Neuronal stem cell (in vitro differentiated cells): ENCODE measurements at regions not wholly inside any gene's neighbourhood (a gene's known extent, or its start where the extent isn't known, plus 50 kb on each side); places are given as distances from the start of the nearest gene placed in this dataset.

Experiments used
- DNase-seq: peaks from one replicate; pipeline ENCODE4 v3.0.0-alpha.2; 2013; ENCODE audit warnings: low spot score
- H2AFZ ChIP-seq: one replicate; pipeline ENCODE4 v1.6.1; 2013; ENCODE audit warnings: mild to moderate bottlenecking, low read length, inconsistent platforms
- H2AK5ac ChIP-seq: 2 replicates; pipeline ENCODE4 v1.6.1; 2013; ENCODE audit warnings: low read depth, mild to moderate bottlenecking, inconsistent platforms, low read length, moderate library complexity, mixed read lengths
- H2BK120ac ChIP-seq: 2 replicates; pipeline ENCODE4 v1.6.1; 2013; ENCODE audit warnings: low read depth, mild to moderate bottlenecking, inconsistent platforms, low read length, moderate library complexity, mixed read lengths
- H2BK12ac ChIP-seq: one replicate; pipeline ENCODE4 v1.6.1; 2013; ENCODE audit warnings: low read length, inconsistent platforms
- H2BK15ac ChIP-seq: 2 replicates; pipeline ENCODE4 v1.6.1; 2013; ENCODE audit warnings: mild to moderate bottlenecking, low read length, inconsistent platforms, mixed read lengths
- H2BK5ac ChIP-seq: one replicate; pipeline ENCODE4 v1.6.1; 2013; ENCODE audit warnings: inconsistent platforms, mild to moderate bottlenecking, low read length, moderate library complexity
- H3K14ac ChIP-seq: one replicate; pipeline ENCODE4 v1.6.1; 2013; ENCODE audit warnings: low read length, inconsistent platforms
- H3K18ac ChIP-seq: 2 replicates; pipeline ENCODE4 v1.6.1; 2013; ENCODE audit warnings: low read length, inconsistent platforms
- H3K23ac ChIP-seq: 2 replicates; pipeline ENCODE4 v1.6.1; 2013; ENCODE audit warnings: low read depth, mild to moderate bottlenecking, mixed read lengths, low read length, inconsistent platforms; ENCODE audit not compliant: poor library complexity
- H3K27ac ChIP-seq: replicated peaks from 3 replicates; pipeline ENCODE4 v1.5.1; 2013; ENCODE audit warnings: low read length, inconsistent platforms
- H3K27me3 ChIP-seq, 3 experiments: 2 replicates each; pipeline ENCODE4 v1.6.1; 2013; ENCODE audit warnings: low read length in 3 of 3, mild to moderate bottlenecking in 2 of 3, inconsistent platforms in 1 of 3, low read depth in 1 of 3, mixed read lengths in 1 of 3, moderate library complexity in 1 of 3; ENCODE audit not compliant: control insufficient read depth in 3 of 3, insufficient read depth in 3 of 3
- H3K36me3 ChIP-seq, 2 donors: replicated peaks in 1 of 2; 2 replicates each; pipeline ENCODE4 v1.6.1; 2013; ENCODE audit warnings: low read length in 2 of 2; ENCODE audit not compliant: control insufficient read depth in 2 of 2, insufficient read depth in 2 of 2
- H3K4ac ChIP-seq: 2 replicates; pipeline ENCODE4 v1.6.1; 2013; ENCODE audit warnings: inconsistent platforms, mild to moderate bottlenecking, low read length, moderate library complexity
- H3K4me1 ChIP-seq, 2 donors: 1 replicate in 1 of 2; 2 replicates in 1 of 2; pipeline ENCODE4 v1.6.1; 2013; ENCODE audit warnings: low read length in 2 of 2, low read depth in 1 of 2; ENCODE audit not compliant: control insufficient read depth in 2 of 2, insufficient read depth in 1 of 2
- H3K4me2 ChIP-seq: one replicate; pipeline ENCODE4 v1.6.1; 2013; ENCODE audit warnings: mild to moderate bottlenecking, low read length, inconsistent platforms; ENCODE audit not compliant: insufficient read depth, poor library complexity, severe bottlenecking
- H3K4me3 ChIP-seq, 2 donors: 2 replicates each; pipeline ENCODE4 v1.5.1; 2013; ENCODE audit warnings: low read length in 2 of 2, mild to moderate bottlenecking in 2 of 2, inconsistent platforms in 1 of 2, moderate library complexity in 1 of 2
- H3K79me1 ChIP-seq: one replicate; pipeline ENCODE4 v1.6.1; 2013; ENCODE audit warnings: low read depth, mild to moderate bottlenecking, inconsistent platforms, low read length, moderate library complexity
- H3K9ac ChIP-seq: one replicate; pipeline ENCODE4 v1.6.1; 2013; ENCODE audit warnings: mild to moderate bottlenecking, low read depth, low read length, inconsistent platforms; ENCODE audit not compliant: poor library complexity
- H3K9me3 ChIP-seq, 2 donors: replicated peaks in 1 of 2; 2 replicates each; pipeline versions ENCODE3 to v1.6.1; 2013; ENCODE audit warnings: low read length in 2 of 2, mild to moderate bottlenecking in 2 of 2, inconsistent platforms in 1 of 2, low read depth in 1 of 2, mixed read lengths in 1 of 2, moderate library complexity in 1 of 2; ENCODE audit not compliant: control insufficient read depth in 2 of 2, insufficient read depth in 1 of 2
- H4K8ac ChIP-seq: one replicate; pipeline ENCODE4 v1.6.1; 2013; ENCODE audit warnings: low read depth, mild to moderate bottlenecking, inconsistent platforms, low read length, moderate library complexity
- H4K91ac ChIP-seq: one replicate; pipeline ENCODE4 v1.6.1; 2013; ENCODE audit warnings: low read length, low read depth, mild to moderate bottlenecking, inconsistent platforms; ENCODE audit not compliant: poor library complexity
- WGBS, 2 donors: extraction: QIAGEN DNeasy Blood & Tissue Kit; methylation state at CpG; one replicate each; pipeline ENCODE4 v1.1.7; 2013; ENCODE audit warnings: missing lambda C conversion rate in 2 of 2, mixed read lengths in 1 of 2; ENCODE audit not compliant: insufficient read length in 2 of 2, insufficient replicate concordance in 1 of 2; ENCODE audit errors: extremely low coverage in 2 of 2; 5-methylcytosine and 5-hydroxymethylcytosine counted together

- H2BK5ac ChIP-seq = no peak overlapping the region
- H3K9ac ChIP-seq = no peak overlapping the region
- no peak overlapping the region for H2BK12ac ChIP-seq
- H3K27me3 ChIP-seq = no peaks in the 10 kb centered on the region
- H2AFZ ChIP-seq = peak overlapping the region; percentile 41
- WGBS, 2 donors = no CpG with 5 or more reads among the region's 1 CpG
- peaks cover 0 to 6% of the 10 kb centered on the region in 2 donors for H3K4me1 ChIP-seq
- H3K4me3 ChIP-seq = no peak overlapping the region
- no peak overlapping the region for H3K18ac ChIP-seq
- no peak overlapping the region for H3K14ac ChIP-seq
- H3K23ac ChIP-seq = no peak overlapping the region
- no peak overlapping the region for H3K27ac ChIP-seq
- no peak overlapping the region for H4K8ac ChIP-seq
- no peak overlapping the region for H2BK120ac ChIP-seq
- H3K36me3 ChIP-seq = no peaks in the 10 kb centered on the region
- H2AK5ac ChIP-seq = no peak overlapping the region
- H3K4ac ChIP-seq = no peak overlapping the region
- H2BK15ac ChIP-seq = no peak overlapping the region
- H3K9me3 ChIP-seq = peaks cover 0 to 10% of the 10 kb centered on the region in 2 donors
- H3K4me2 ChIP-seq = no peak overlapping the region
- H3K79me1 ChIP-seq = no peaks in the 10 kb centered on the region
- DNase-seq = no peak
- no peak overlapping the region for H4K91ac ChIP-seq
These were observed 236.8 kb upstream of the VLDLR start for GRCh38 chr9:2384741-2385140.

GRCh38 chr9:2385746-2386145, 235.8 kb upstream of the VLDLR start:
- Histone ChIP-seq H3K36me3 (no peaks in the 10 kb centered on the region), H3K27ac (no peak overlapping the region), H3K9ac (no peak overlapping the region), H3K4me2 (no peak overlapping the region), H4K91ac (no peak overlapping the region), H2BK120ac (no peak overlapping the region), H3K4me3 (no peak overlapping the region), H2AK5ac (no peak overlapping the region), H2BK5ac (no peak overlapping the region), H4K8ac (no peak overlapping the region), H3K4ac (no peak overlapping the region), H3K9me3 (peaks cover 0 to 8% of the 10 kb centered on the region in 2 donors), H3K79me1 (no peaks in the 10 kb centered on the region), H2AFZ (no peak overlapping the region), H3K23ac (no peak overlapping the region), H3K27me3 (no peaks in the 10 kb centered on the region), H2BK15ac (no peak overlapping the region), H3K14ac (no peak overlapping the region), H2BK12ac (no peak overlapping the region), H3K4me1 (peaks cover 0 to 8% of the 10 kb centered on the region in 2 donors), H3K18ac (no peak overlapping the region)
- no peak for DNase-seq
- WGBS, 2 donors = no CpG with 5 or more reads among the region's 7 CpGs

- Histone ChIP-seq H4K91ac (no peak overlapping the region), H2BK120ac (no peak overlapping the region), H2BK5ac (no peak overlapping the region), H2BK15ac (no peak overlapping the region), H3K18ac (no peak overlapping the region), H3K4me2 (no peak overlapping the region), H3K9me3 (peaks cover 0 to 8% of the 10 kb centered on the region in 2 donors), H3K79me1 (no peaks in the 10 kb centered on the region), H3K23ac (no peak overlapping the region), H3K36me3 (no peaks in the 10 kb centered on the region), H3K4ac (no peak overlapping the region), H3K14ac (no peak overlapping the region), H4K8ac (no peak overlapping the region), H2BK12ac (no peak overlapping the region), H3K4me3 (no peak overlapping the region), H3K9ac (no peak overlapping the region), H3K27ac (no peak overlapping the region), H3K4me1 (peaks cover 0 to 8% of the 10 kb centered on the region in 2 donors), H3K27me3 (no peaks in the 10 kb centered on the region), H2AFZ (peak overlapping the region; percentile 34), H2AK5ac (no peak overlapping the region)
- DNase-seq = no peak
These were observed 235.0 kb upstream of the VLDLR start for GRCh38 chr9:2386566-2386965.

GRCh38 chr9:2387166-2387565, 234.4 kb upstream of the VLDLR start:
- Histone ChIP-seq H4K91ac (no peak overlapping the region), H3K18ac (no peak overlapping the region), H3K9me3 (peaks cover 0 to 8% of the 10 kb centered on the region in 2 donors), H3K79me1 (no peaks in the 10 kb centered on the region), H3K14ac (no peak overlapping the region), H4K8ac (no peak overlapping the region), H3K4me2 (no peak overlapping the region), H2AFZ (no peak overlapping the region), H2AK5ac (no peak overlapping the region), H2BK120ac (no peak overlapping the region), H3K27me3 (no peaks in the 10 kb centered on the region), H2BK12ac (no peak overlapping the region), H3K23ac (no peak overlapping the region), H3K4me3 (no peak overlapping the region), H2BK5ac (no peak overlapping the region), H3K4me1 (peaks cover 0 to 8% of the 10 kb centered on the region in 2 donors), H3K27ac (no peak overlapping the region), H3K4ac (no peak overlapping the region), H3K9ac (no peak overlapping the region), H3K36me3 (no peaks in the 10 kb centered on the region), H2BK15ac (no peak overlapping the region)
- no peak for DNase-seq
- no CpG with 5 or more reads among the region's 4 CpGs for WGBS, 2 donors
